PC-9 (cell line): ENCODE measurements at regions not wholly inside any gene's neighbourhood (a gene's known extent, or its start where the extent isn't known, plus 50 kb on each side); places are given as distances from the start of the nearest gene placed in this dataset.

Experiments
- BruUV-seq: library from RNA; stranded (reverse); fragments of 400-500 nt; replicated peaks from 2 replicates; lab custom pipeline; 2021; lab: Mats Ljungman, UMichigan
- CTCF ChIA-PET: fragments of 300-600 bp; sonication (Branson Sonifier 250); formaldehyde crosslinking; loops from one replicate; lab custom pipeline; 2022; ENCODE audit warnings: antibody characterized with exemption; lab: Charles Lee
- POLR2A ChIA-PET: fragments of 300-600 bp; sonication (Branson Sonifier 250); formaldehyde crosslinking; loops from one replicate; lab custom pipeline; 2022; ENCODE audit warnings: antibody characterized with exemption; ENCODE audit not compliant: unreplicated experiment; lab: Charles Lee
- DNase-seq, 2 experiments: peaks; one replicate each; pipeline versions ENCODE4 v3.0.0 to v3.0.0-alpha.2; 2015 to 2022; ENCODE audit warnings: mixed read lengths in 1 of 2
- H2AFZ ChIP-seq: fragments of 200-600 bp; sonication (generic); 2 replicates; pipeline ENCODE4 v1.8.1; 2017; ENCODE audit warnings: antibody characterized with exemption
- H3F3A ChIP-seq: fragments of 200-600 bp; sonication (generic); 2 replicates; pipeline ENCODE4 v1.8.1; 2017; ENCODE audit warnings: antibody characterized with exemption, mild to moderate bottlenecking, low read depth; ENCODE audit not compliant: insufficient read depth
- H3K27ac ChIP-seq: fragments of 200-600 bp; sonication (generic); 2 replicates; pipeline ENCODE4 v1.6.1; 2016; ENCODE audit warnings: mixed run types
- H3K27me3 ChIP-seq: fragments of 200-600 bp; sonication (generic); 2 replicates; pipeline ENCODE4 v1.6.1; 2016; ENCODE audit warnings: low read depth, mixed run types; ENCODE audit not compliant: insufficient read depth
- H3K36me3 ChIP-seq: fragments of 200-600 bp; sonication (generic); 2 replicates; pipeline ENCODE4 v1.6.1; 2016; ENCODE audit warnings: low read depth, mixed run types
- H3K4me1 ChIP-seq: fragments of 200-600 bp; sonication (generic); replicated peaks from 2 replicates; pipeline ENCODE4 v1.6.1; 2016; ENCODE audit warnings: mixed run types; ENCODE audit not compliant: insufficient read depth
- H3K4me2 ChIP-seq: fragments of 200-600 bp; sonication (generic); 2 replicates; pipeline ENCODE4 v1.6.1; 2017; ENCODE audit warnings: mixed run types
- H3K4me3 ChIP-seq: fragments of 200-600 bp; sonication (generic); 2 replicates; pipeline ENCODE4 v1.6.1; 2016; ENCODE audit warnings: mixed run types
- H3K79me2 ChIP-seq: fragments of 200-600 bp; sonication (generic); 2 replicates; pipeline ENCODE4 v1.6.1; 2017; ENCODE audit warnings: low read depth, mixed run types
- H3K9me2 ChIP-seq: fragments of 200-600 bp; sonication (generic); 2 replicates; pipeline ENCODE4 v1.8.1; 2017; ENCODE audit warnings: mild to moderate bottlenecking; ENCODE audit not compliant: insufficient read depth
- H3K9me3 ChIP-seq: fragments of 200-600 bp; sonication (generic); 2 replicates; pipeline ENCODE4 v1.8.1; 2016; ENCODE audit warnings: low read depth; ENCODE audit not compliant: insufficient read depth
- H4K20me1 ChIP-seq: fragments of 200-600 bp; sonication (generic); 2 replicates; pipeline ENCODE4 v1.8.1; 2017; ENCODE audit not compliant: insufficient read depth
- EZH2 ChIP-seq: fragments of 200-600 bp; sonication (generic); IDR thresholded peaks from 2 replicates; pipeline ENCODE4 v1.8.0; 2017; ENCODE audit warnings: antibody characterized with exemption, low read depth
- intact Hi-C: fragments of 100-400 bp; cut with micrococcal nuclease; formaldehyde crosslinking; loops from one replicate; pipeline ENCODE4 v1.10.0; 2022; ENCODE audit not compliant: unreplicated experiment
- TF ChIP-seq, protein P1 (sequence below): fragments of 200-600 bp; sonication (generic); conservative IDR thresholded peaks from 2 replicates; pipeline ENCODE4 v1.6.1; 2017; ENCODE audit warnings: mixed run types, antibody characterized with exemption, mild to moderate bottlenecking, moderate library complexity

DNA sequence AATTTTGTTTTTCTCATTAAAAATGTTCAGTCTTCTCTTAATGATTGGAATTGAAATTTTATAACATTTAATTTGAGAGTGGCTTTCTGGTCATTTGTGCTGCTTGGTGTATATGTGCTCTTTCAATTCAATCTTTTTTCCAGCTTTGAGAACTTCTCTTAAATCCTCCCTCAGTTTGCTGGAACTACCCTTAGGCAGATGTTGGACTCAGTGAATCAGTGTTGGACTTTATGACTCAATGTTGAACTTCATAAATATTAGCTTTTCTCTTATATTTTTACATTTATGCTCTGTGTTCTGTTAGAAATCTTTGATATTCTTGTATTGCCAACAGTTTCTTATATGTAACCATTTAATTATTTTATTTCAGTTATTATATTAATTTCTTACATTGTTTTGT lies 935.5 kb upstream of the FBXO33 start:
- no peak overlapping the region for H3K4me3 ChIP-seq
- H3K9me3 ChIP-seq, result no peaks in the 10 kb centered on the region
- no peaks in the 10 kb centered on the region for H3F3A ChIP-seq
- H4K20me1 ChIP-seq, result no peaks in the 10 kb centered on the region
- intact Hi-C loops, result no loop called here
- no peak for DNase-seq
- TF ChIP-seq, protein P1, sequence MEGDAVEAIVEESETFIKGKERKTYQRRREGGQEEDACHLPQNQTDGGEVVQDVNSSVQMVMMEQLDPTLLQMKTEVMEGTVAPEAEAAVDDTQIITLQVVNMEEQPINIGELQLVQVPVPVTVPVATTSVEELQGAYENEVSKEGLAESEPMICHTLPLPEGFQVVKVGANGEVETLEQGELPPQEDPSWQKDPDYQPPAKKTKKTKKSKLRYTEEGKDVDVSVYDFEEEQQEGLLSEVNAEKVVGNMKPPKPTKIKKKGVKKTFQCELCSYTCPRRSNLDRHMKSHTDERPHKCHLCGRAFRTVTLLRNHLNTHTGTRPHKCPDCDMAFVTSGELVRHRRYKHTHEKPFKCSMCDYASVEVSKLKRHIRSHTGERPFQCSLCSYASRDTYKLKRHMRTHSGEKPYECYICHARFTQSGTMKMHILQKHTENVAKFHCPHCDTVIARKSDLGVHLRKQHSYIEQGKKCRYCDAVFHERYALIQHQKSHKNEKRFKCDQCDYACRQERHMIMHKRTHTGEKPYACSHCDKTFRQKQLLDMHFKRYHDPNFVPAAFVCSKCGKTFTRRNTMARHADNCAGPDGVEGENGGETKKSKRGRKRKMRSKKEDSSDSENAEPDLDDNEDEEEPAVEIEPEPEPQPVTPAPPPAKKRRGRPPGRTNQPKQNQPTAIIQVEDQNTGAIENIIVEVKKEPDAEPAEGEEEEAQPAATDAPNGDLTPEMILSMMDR, result no peak
- TF ChIP-seq EZH2, result no peak
- POLR2A ChIA-PET, result no interaction called here
- no peak overlapping the region for H3K4me2 ChIP-seq
- H3K79me2 ChIP-seq, result no peaks in the 10 kb centered on the region
- no peaks in the 10 kb centered on the region for H3K9me2 ChIP-seq
- BruUV-seq, result no TSS peak
- H2AFZ ChIP-seq, result no peak overlapping the region
- no peaks in the 10 kb centered on the region for H3K4me1 ChIP-seq
- H3K36me3 ChIP-seq, result no peaks in the 10 kb centered on the region
- H3K27ac ChIP-seq, result no peak overlapping the region
- no peaks in the 10 kb centered on the region for H3K27me3 ChIP-seq
- CTCF ChIA-PET, result no interaction called here

DNA sequence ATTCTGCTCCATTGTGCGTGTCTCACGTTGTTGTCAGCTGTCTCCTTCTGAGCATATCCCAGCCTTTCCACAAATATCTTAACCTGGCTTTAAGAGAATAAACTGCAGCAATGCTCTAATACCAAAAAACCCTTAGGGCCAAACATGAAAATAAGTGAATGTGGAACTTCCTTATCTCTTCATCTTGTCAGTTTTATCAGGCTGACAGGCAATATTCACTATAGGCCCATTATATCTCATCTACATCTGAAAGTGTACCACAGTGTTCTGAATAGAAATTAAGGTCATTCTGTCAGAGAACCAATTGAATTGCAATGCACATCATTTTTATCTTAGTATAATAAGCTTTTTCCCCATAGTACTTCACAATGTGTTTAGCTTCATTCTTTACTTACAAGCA lies 933.1 kb upstream of the FBXO33 start:
- Histone ChIP-seq H2AFZ (no peak overlapping the region), H3K79me2 (no peaks in the 10 kb centered on the region), H3K4me3 (no peak overlapping the region), H3F3A (no peaks in the 10 kb centered on the region), H3K27ac (no peak overlapping the region), H3K4me2 (no peak overlapping the region), H3K9me2 (no peaks in the 10 kb centered on the region), H3K9me3 (no peaks in the 10 kb centered on the region), H3K4me1 (no peaks in the 10 kb centered on the region), H3K27me3 (no peaks in the 10 kb centered on the region), H3K36me3 (no peaks in the 10 kb centered on the region), H4K20me1 (no peaks in the 10 kb centered on the region)
- intact Hi-C loops, result no loop called here
- POLR2A ChIA-PET, result interaction anchor here (0.5 kb wide), 1 partner anchor 51 kb away, joined by 3 read pairs; no protein-coding TSS in a partner anchor
- no TSS peak for BruUV-seq
- CTCF ChIA-PET, result interaction anchor here (0.7 kb wide), 1 partner anchor 31 kb away, joined by 4 read pairs; no protein-coding TSS in a partner anchor
- DNase-seq, result no peak
- no peak for TF ChIP-seq EZH2
- TF ChIP-seq, protein P1, result no peak

DNA sequence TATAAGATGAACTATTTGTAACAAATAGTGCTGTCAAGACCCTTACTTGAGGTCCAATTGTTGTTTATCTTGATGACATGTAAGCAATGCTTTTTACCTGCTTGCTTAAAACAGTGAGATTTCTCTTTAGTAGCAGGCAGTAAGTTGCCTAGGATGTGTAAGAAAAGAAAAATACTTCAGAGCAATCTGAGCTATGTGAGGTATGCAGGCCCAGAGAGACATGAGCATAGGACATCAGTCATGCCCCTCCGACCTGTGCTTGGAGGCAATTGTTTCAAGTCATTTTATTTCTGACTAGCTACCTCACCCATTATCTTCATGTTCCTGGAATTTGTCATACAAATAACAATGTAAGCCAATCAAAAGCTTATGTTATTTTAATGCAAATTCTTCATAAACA lies 930.6 kb upstream of the FBXO33 start:
- ChIA-PET CTCF (no interaction called here), POLR2A (no interaction called here)
- TF ChIP-seq EZH2, result no peak
- TF ChIP-seq, protein P1, result no peak
- no peak for DNase-seq
- no peak overlapping the region for H3K27ac ChIP-seq
- no peak overlapping the region for H3K4me2 ChIP-seq
- no peaks in the 10 kb centered on the region for H3K4me1 ChIP-seq
- no peaks in the 10 kb centered on the region for H3K9me2 ChIP-seq
- no peaks in the 10 kb centered on the region for H3K36me3 ChIP-seq
- no peak overlapping the region for H2AFZ ChIP-seq
- intact Hi-C loops, result no loop called here
- no peaks in the 10 kb centered on the region for H4K20me1 ChIP-seq
- H3K79me2 ChIP-seq, result no peaks in the 10 kb centered on the region
- BruUV-seq, result no TSS peak
- H3K9me3 ChIP-seq, result no peaks in the 10 kb centered on the region
- H3K4me3 ChIP-seq, result no peak overlapping the region
- no peaks in the 10 kb centered on the region for H3F3A ChIP-seq
- no peaks in the 10 kb centered on the region for H3K27me3 ChIP-seq
